ENCODE measurements at regions not wholly inside any gene's neighbourhood (a gene's known extent, or its start where the extent isn't known, plus 50 kb on each side); places are given as distances from the start of the nearest gene placed in this dataset.

DNA sequence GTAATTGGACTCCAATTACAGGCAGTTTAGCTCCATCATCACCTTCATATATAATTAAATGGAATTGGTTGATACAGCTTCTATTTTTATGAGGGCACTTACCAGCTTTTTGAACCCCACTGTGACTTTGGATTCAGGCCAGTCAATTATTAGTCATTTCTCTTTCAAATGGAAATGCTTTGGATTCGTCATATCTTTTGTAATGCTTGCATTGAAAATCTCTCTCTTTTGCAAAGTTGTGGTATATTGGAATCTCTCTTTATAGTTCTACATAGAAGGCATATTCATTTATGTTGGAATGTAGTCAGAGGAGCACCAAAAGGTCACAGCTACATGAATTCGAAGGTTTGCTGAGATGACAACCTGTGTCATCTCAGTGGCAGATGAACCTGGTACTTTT lies 1074.3 kb upstream of the SLC10A2 start:
- Mint-ChIP-seq H3K4me1 (peaks cover 33% of the 10 kb centered on the region), H3K9me3 (no peaks in the 10 kb centered on the region), H3K27ac (no peak overlapping the region), H3K27me3 (ENCODE audit: insufficient read depth) (no peaks in the 10 kb centered on the region), H3K36me3 (ENCODE audit: low read depth) (no peaks in the 10 kb centered on the region), H3K4me3 (no peak overlapping the region)
- Histone ChIP-seq H3K9ac (ENCODE audit: extremely low read depth, low read length, poor library complexity, severe bottlenecking) (no peak overlapping the region), H3K36me3 (ENCODE audit: control insufficient read depth, insufficient read depth, low read length) (no peaks in the 10 kb centered on the region), H3K9me3 (ENCODE audit: control insufficient read depth, low read length) (no peaks in the 10 kb centered on the region), H3K4me3 (ENCODE audit: low read length) (no peak overlapping the region), H3K27me3 (ENCODE audit: control insufficient read depth, insufficient read depth, low read length, poor library complexity, severe bottlenecking) (no peaks in the 10 kb centered on the region), H3K4me1 (ENCODE audit: control insufficient read depth, insufficient read depth, low read length) (peaks cover 12% of the 10 kb centered on the region), H3K27ac (ENCODE audit: low read depth, low read length) (no peak overlapping the region)
- TF ChIP-seq, protein P1, sequence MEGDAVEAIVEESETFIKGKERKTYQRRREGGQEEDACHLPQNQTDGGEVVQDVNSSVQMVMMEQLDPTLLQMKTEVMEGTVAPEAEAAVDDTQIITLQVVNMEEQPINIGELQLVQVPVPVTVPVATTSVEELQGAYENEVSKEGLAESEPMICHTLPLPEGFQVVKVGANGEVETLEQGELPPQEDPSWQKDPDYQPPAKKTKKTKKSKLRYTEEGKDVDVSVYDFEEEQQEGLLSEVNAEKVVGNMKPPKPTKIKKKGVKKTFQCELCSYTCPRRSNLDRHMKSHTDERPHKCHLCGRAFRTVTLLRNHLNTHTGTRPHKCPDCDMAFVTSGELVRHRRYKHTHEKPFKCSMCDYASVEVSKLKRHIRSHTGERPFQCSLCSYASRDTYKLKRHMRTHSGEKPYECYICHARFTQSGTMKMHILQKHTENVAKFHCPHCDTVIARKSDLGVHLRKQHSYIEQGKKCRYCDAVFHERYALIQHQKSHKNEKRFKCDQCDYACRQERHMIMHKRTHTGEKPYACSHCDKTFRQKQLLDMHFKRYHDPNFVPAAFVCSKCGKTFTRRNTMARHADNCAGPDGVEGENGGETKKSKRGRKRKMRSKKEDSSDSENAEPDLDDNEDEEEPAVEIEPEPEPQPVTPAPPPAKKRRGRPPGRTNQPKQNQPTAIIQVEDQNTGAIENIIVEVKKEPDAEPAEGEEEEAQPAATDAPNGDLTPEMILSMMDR (conservative IDR thresholded peaks at IDR 0.05) = no peak
- 78% methylated on average over 1 to 2 of the region's 2 CpGs for WGBS, 2 experiments (ENCODE audit: insufficient coverage in 1 of 2, insufficient read length in 1 of 2)
- no peak for DNase-seq

DNA sequence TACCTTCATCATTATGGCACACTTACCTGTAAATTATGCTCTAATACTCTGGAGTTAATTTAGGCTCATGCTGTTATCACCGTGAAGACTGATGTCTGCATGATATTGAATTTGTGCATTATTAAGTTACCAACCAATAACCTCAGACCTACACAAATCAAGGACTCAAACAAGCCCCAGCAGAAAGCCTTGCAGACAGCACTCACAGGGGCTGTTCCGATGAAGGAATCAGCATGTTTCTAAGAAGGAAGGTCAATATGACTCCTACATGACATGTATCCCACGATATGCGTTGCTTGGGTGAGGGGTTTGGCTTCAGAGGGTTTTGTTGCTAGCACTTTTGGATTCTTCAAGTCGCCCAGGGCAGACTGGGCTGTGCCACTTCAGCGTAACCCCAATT lies 1071.2 kb upstream of the SLC10A2 start:
- H3K27ac Mint-ChIP-seq = peak overlapping the region; percentile 52
- 85 to 91% methylated on average over 5 of the region's 6 CpGs for WGBS, 2 experiments (ENCODE audit: insufficient coverage in 1 of 2, insufficient read length in 1 of 2)

DNA sequence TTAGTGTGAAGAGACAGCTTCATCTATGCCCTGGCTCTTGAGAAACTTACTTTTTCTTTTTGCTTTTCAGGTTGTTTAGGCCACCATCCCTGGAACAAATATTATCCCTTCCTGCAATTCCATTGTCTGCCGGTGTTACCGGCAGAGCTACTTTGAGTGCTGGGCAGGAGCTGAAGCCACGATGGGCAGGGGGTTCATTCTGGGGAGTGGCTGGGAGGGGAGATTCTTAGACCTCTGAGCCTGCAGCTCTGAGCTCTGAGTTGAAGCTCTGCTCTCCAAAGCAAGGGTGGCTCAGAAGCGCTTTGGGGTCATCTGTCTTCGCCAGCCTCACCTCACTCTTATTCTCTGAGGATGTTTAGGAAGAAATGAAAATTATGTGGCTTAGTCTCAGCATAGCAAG lies 1066.6 kb upstream of the SLC10A2 start:
- H3K36me3 ChIP-seq (ENCODE audit: control insufficient read depth, insufficient read depth, low read length) = no peaks in the 10 kb centered on the region
- no peak overlapping the region for H3K4me3 ChIP-seq (ENCODE audit: low read length)
- no peaks in the 10 kb centered on the region for H3K9me3 Mint-ChIP-seq
- peaks cover 7% of the 10 kb centered on the region for H3K4me1 ChIP-seq (ENCODE audit: control insufficient read depth, insufficient read depth, low read length)
- TF ChIP-seq, protein P1 (conservative IDR thresholded peaks at IDR 0.05) = no peak
- H3K27me3 ChIP-seq (ENCODE audit: control insufficient read depth, insufficient read depth, low read length, poor library complexity, severe bottlenecking) = no peaks in the 10 kb centered on the region
- 91% methylated on average over 5 of the region's 5 CpGs; no CpG with 5 or more reads in 1 of the 2 experiments for WGBS, 2 experiments (ENCODE audit: insufficient coverage in 1 of 2, insufficient read length in 1 of 2)
- no peak for DNase-seq
- no peaks in the 10 kb centered on the region for H3K9me3 ChIP-seq (ENCODE audit: control insufficient read depth, low read length)
- no peaks in the 10 kb centered on the region for H3K27me3 Mint-ChIP-seq (ENCODE audit: insufficient read depth)
- H3K4me3 Mint-ChIP-seq = no peak overlapping the region
- no peak overlapping the region for H3K27ac Mint-ChIP-seq
- no peaks in the 10 kb centered on the region for H3K36me3 Mint-ChIP-seq (ENCODE audit: low read depth)
- no peak overlapping the region for H3K9ac ChIP-seq (ENCODE audit: extremely low read depth, low read length, poor library complexity, severe bottlenecking)
- H3K27ac ChIP-seq (ENCODE audit: low read depth, low read length) = no peak overlapping the region
- H3K4me1 Mint-ChIP-seq = peaks cover 22% of the 10 kb centered on the region

More for the DNA sequence above, 1071.2 kb upstream of the SLC10A2 start:
- H3K4me1 ChIP-seq (ENCODE audit: control insufficient read depth, insufficient read depth, low read length) = peaks cover 12% of the 10 kb centered on the region
- TF ChIP-seq, protein P1 (conservative IDR thresholded peaks at IDR 0.05) = no peak
- no peak overlapping the region for H3K4me3 ChIP-seq (ENCODE audit: low read length)
- H3K9ac ChIP-seq (ENCODE audit: extremely low read depth, low read length, poor library complexity, severe bottlenecking) = no peak overlapping the region
- no peaks in the 10 kb centered on the region for H3K27me3 ChIP-seq (ENCODE audit: control insufficient read depth, insufficient read depth, low read length, poor library complexity, severe bottlenecking)
- H3K27ac ChIP-seq (ENCODE audit: low read depth, low read length) = no peak overlapping the region
- no peaks in the 10 kb centered on the region for H3K9me3 ChIP-seq (ENCODE audit: control insufficient read depth, low read length)
- no peaks in the 10 kb centered on the region for H3K9me3 Mint-ChIP-seq
- H3K4me1 Mint-ChIP-seq = peaks cover 26% of the 10 kb centered on the region
- H3K27me3 Mint-ChIP-seq (ENCODE audit: insufficient read depth) = no peaks in the 10 kb centered on the region
- no peaks in the 10 kb centered on the region for H3K36me3 ChIP-seq (ENCODE audit: control insufficient read depth, insufficient read depth, low read length)
- DNase-seq = no peak
- H3K4me3 Mint-ChIP-seq = peak overlapping the region; percentile 10
- no peaks in the 10 kb centered on the region for H3K36me3 Mint-ChIP-seq (ENCODE audit: low read depth)

All from endodermal cell (in vitro differentiated cells).